ENCODE measurements at regions not wholly inside any gene's neighbourhood (a gene's known extent, or its start where the extent isn't known, plus 50 kb on each side); places are given as distances from the start of the nearest gene placed in this dataset.

DNA sequence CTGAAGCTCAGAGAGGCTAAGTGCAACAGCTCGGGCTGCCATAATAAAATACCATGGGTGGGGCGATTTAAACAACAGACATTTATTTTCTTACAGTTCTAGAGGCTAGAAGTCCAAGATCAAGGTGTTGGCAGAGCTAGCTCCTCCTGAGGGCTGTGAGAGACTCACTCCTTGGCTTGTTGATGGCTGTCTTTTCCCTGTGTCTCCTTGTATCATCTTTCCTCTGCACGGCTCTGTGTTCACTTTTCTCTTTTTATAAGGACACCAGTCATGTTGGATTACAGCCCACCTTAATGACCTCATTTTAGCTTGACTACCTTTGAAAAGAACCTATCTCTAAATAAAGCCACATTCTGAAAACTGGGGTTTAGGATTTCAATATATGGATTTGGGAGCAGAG, 129.7 kb downstream of the RPL22L1 start:
- 89% methylated on average over 3 of the region's 3 CpGs for WGBS
- Histone ChIP-seq H3K36me3 (ENCODE audit: control insufficient read depth in 2 of 2, insufficient read depth in 2 of 2, low read length in 1 of 2) (no peaks in the 10 kb centered on the region), H3K27ac (ENCODE audit: low read depth in 1 of 2, low read length in 1 of 2) (no peak overlapping the region), H3K4me3 (ENCODE audit: low read length in 2 of 2) (no peak overlapping the region), H3K4me1 (ENCODE audit: control insufficient read depth in 2 of 2, insufficient read depth in 2 of 2, low read length in 2 of 2) (no peaks in the 10 kb centered on the region), H3K9me3 (ENCODE audit: control insufficient read depth in 2 of 2, insufficient read depth in 1 of 2, low read length in 1 of 2) (no peaks in the 10 kb centered on the region), H3K27me3 (ENCODE audit: control insufficient read depth in 2 of 2, insufficient read depth in 1 of 2, low read length in 1 of 2) (no peaks in the 10 kb centered on the region)
- no peak for DNase-seq (ENCODE audit: low read depth in 6 of 9, low spot score in 9 of 9)

- DNase-seq (ENCODE audit: low read depth in 6 of 9, low spot score in 9 of 9) = no peak
- no peaks in the 10 kb centered on the region for H3K27me3 ChIP-seq (ENCODE audit: control insufficient read depth in 2 of 2, insufficient read depth in 1 of 2, low read length in 1 of 2)
- H3K36me3 ChIP-seq (ENCODE audit: control insufficient read depth in 2 of 2, insufficient read depth in 2 of 2, low read length in 1 of 2) = no peaks in the 10 kb centered on the region
- 93% methylated on average over 4 of the region's 4 CpGs for WGBS
- no peaks in the 10 kb centered on the region for H3K9me3 ChIP-seq (ENCODE audit: control insufficient read depth in 2 of 2, insufficient read depth in 1 of 2, low read length in 1 of 2)
- no peak overlapping the region for H3K4me3 ChIP-seq (ENCODE audit: low read length in 2 of 2)
- H3K4me1 ChIP-seq (ENCODE audit: control insufficient read depth in 2 of 2, insufficient read depth in 2 of 2, low read length in 2 of 2) = no peaks in the 10 kb centered on the region
- no peak overlapping the region for H3K27ac ChIP-seq (ENCODE audit: low read depth in 1 of 2, low read length in 1 of 2)
Observed at GRCh38 chr3:170739410-170739809, 130.6 kb downstream of the RPL22L1 start.

DNA sequence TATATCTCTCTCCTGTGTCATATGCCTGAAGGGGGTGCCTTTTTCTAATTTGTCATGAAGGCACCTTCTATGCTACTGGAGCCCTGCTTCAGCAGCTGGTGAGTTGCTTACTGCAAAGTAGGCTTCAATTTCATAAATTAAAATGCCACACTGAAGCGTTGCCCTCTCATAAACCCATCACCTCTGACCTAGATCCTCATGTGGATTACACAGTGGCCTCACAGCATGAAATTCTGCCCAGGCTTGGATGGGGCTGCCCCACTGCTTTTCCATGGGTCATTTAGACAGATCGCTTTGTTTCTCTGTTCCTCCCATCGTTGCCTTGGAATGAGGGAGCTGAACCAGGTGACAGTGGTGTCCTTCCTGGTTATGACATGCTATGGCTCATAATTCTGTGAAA, 131.2 kb downstream of the RPL22L1 start:
- Histone ChIP-seq H3K27me3 (ENCODE audit: control insufficient read depth in 2 of 2, insufficient read depth in 1 of 2, low read length in 1 of 2) (no peaks in the 10 kb centered on the region), H3K27ac (ENCODE audit: low read depth in 1 of 2, low read length in 1 of 2) (no peak overlapping the region), H3K4me1 (ENCODE audit: control insufficient read depth in 2 of 2, insufficient read depth in 2 of 2, low read length in 2 of 2) (no peaks in the 10 kb centered on the region), H3K36me3 (ENCODE audit: control insufficient read depth in 2 of 2, insufficient read depth in 2 of 2, low read length in 1 of 2) (no peaks in the 10 kb centered on the region), H3K9me3 (ENCODE audit: control insufficient read depth in 2 of 2, insufficient read depth in 1 of 2, low read length in 1 of 2) (no peaks in the 10 kb centered on the region), H3K4me3 (ENCODE audit: low read length in 2 of 2) (no peak overlapping the region)
- DNase-seq (ENCODE audit: low read depth in 6 of 9, low spot score in 9 of 9) = no peak
- 84% methylated on average over 3 of the region's 3 CpGs for WGBS

GRCh38 chr3:170737498-170738162, 132.4 kb downstream of the RPL22L1 start:
- H3K4me1 ChIP-seq (ENCODE audit: control insufficient read depth in 2 of 2, insufficient read depth in 2 of 2, low read length in 2 of 2) = no peaks in the 10 kb centered on the region
- H3K27me3 ChIP-seq (ENCODE audit: control insufficient read depth in 2 of 2, insufficient read depth in 1 of 2, low read length in 1 of 2) = no peaks in the 10 kb centered on the region
- no peak for DNase-seq (ENCODE audit: low read depth in 6 of 9, low spot score in 9 of 9)
- H3K27ac ChIP-seq (ENCODE audit: low read depth in 1 of 2, low read length in 1 of 2) = no peak overlapping the region
- no peaks in the 10 kb centered on the region for H3K9me3 ChIP-seq (ENCODE audit: control insufficient read depth in 2 of 2, insufficient read depth in 1 of 2, low read length in 1 of 2)
- no peak overlapping the region for H3K4me3 ChIP-seq (ENCODE audit: low read length in 2 of 2)
- no peaks in the 10 kb centered on the region for H3K36me3 ChIP-seq (ENCODE audit: control insufficient read depth in 2 of 2, insufficient read depth in 2 of 2, low read length in 1 of 2)
- WGBS = 96% methylated on average over 3 of the region's 3 CpGs

DNA sequence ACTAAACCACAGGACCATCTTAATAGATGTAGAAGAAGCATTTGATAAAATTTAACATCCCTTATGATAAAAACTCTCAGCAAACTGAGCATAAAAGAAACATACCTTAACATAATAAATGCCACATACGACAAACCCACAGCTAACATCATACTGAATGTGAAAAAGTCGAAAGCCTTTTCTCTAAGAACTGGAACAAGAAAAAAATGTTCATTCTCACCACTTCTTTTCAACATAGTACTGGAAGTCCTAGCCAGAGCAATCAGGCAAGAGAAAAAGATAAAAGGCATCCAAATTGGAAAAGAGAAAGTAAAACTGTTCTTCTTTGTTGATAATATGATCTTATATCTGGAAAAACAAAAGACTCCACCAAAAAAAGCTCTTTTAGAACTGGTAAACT, 134.2 kb downstream of the RPL22L1 start:
- no peaks in the 10 kb centered on the region for H3K27me3 ChIP-seq (ENCODE audit: control insufficient read depth in 2 of 2, insufficient read depth in 1 of 2, low read length in 1 of 2)
- H3K27ac ChIP-seq (ENCODE audit: low read depth in 1 of 2, low read length in 1 of 2) = no peak overlapping the region
- no peaks in the 10 kb centered on the region for H3K4me1 ChIP-seq (ENCODE audit: control insufficient read depth in 2 of 2, insufficient read depth in 2 of 2, low read length in 2 of 2)
- no peak overlapping the region for H3K4me3 ChIP-seq (ENCODE audit: low read length in 2 of 2)
- WGBS = 93% methylated on average over 2 of the region's 2 CpGs
- no peaks in the 10 kb centered on the region for H3K9me3 ChIP-seq (ENCODE audit: control insufficient read depth in 2 of 2, insufficient read depth in 1 of 2, low read length in 1 of 2)
- H3K36me3 ChIP-seq (ENCODE audit: control insufficient read depth in 2 of 2, insufficient read depth in 2 of 2, low read length in 1 of 2) = no peaks in the 10 kb centered on the region
- no peak for DNase-seq (ENCODE audit: low read depth in 6 of 9, low spot score in 9 of 9)

- H3K4me1 ChIP-seq (ENCODE audit: control insufficient read depth in 2 of 2, insufficient read depth in 2 of 2, low read length in 2 of 2) = no peaks in the 10 kb centered on the region
- no peaks in the 10 kb centered on the region for H3K9me3 ChIP-seq (ENCODE audit: control insufficient read depth in 2 of 2, insufficient read depth in 1 of 2, low read length in 1 of 2)
- 95% methylated on average over 1 of the region's 1 CpG for WGBS
Observed at GRCh38 chr3:170734735-170735065, 135.3 kb downstream of the RPL22L1 start.

GRCh38 chr3:170734043-170734734, 135.8 kb downstream of the RPL22L1 start:
- H3K4me3 ChIP-seq (ENCODE audit: low read length in 2 of 2) = no peak overlapping the region
- no peak for DNase-seq (ENCODE audit: low read depth in 6 of 9, low spot score in 9 of 9)
- H3K27me3 ChIP-seq (ENCODE audit: control insufficient read depth in 2 of 2, insufficient read depth in 1 of 2, low read length in 1 of 2) = no peaks in the 10 kb centered on the region
- no peaks in the 10 kb centered on the region for H3K4me1 ChIP-seq (ENCODE audit: control insufficient read depth in 2 of 2, insufficient read depth in 2 of 2, low read length in 2 of 2)
- H3K27ac ChIP-seq (ENCODE audit: low read depth in 1 of 2, low read length in 1 of 2) = no peak overlapping the region
- WGBS = 68% methylated on average over 7 of the region's 7 CpGs
- H3K36me3 ChIP-seq (ENCODE audit: control insufficient read depth in 2 of 2, insufficient read depth in 2 of 2, low read length in 1 of 2) = no peaks in the 10 kb centered on the region
- H3K9me3 ChIP-seq (ENCODE audit: control insufficient read depth in 2 of 2, insufficient read depth in 1 of 2, low read length in 1 of 2) = no peaks in the 10 kb centered on the region

More at GRCh38 chr3:170734735-170735065, 135.3 kb downstream of the RPL22L1 start:
- no peaks in the 10 kb centered on the region for H3K27me3 ChIP-seq (ENCODE audit: control insufficient read depth in 2 of 2, insufficient read depth in 1 of 2, low read length in 1 of 2)
- H3K27ac ChIP-seq (ENCODE audit: low read depth in 1 of 2, low read length in 1 of 2) = no peak overlapping the region
- no peaks in the 10 kb centered on the region for H3K36me3 ChIP-seq (ENCODE audit: control insufficient read depth in 2 of 2, insufficient read depth in 2 of 2, low read length in 1 of 2)
- no peak for DNase-seq (ENCODE audit: low read depth in 6 of 9, low spot score in 9 of 9)
- no peak overlapping the region for H3K4me3 ChIP-seq (ENCODE audit: low read length in 2 of 2)

- no peak for DNase-seq (ENCODE audit: low read depth in 6 of 9, low spot score in 9 of 9)
- Histone ChIP-seq H3K4me1 (ENCODE audit: control insufficient read depth in 2 of 2, insufficient read depth in 2 of 2, low read length in 2 of 2) (no peaks in the 10 kb centered on the region), H3K27me3 (ENCODE audit: control insufficient read depth in 2 of 2, insufficient read depth in 1 of 2, low read length in 1 of 2) (no peaks in the 10 kb centered on the region), H3K27ac (ENCODE audit: low read depth in 1 of 2, low read length in 1 of 2) (no peak overlapping the region), H3K9me3 (ENCODE audit: control insufficient read depth in 2 of 2, insufficient read depth in 1 of 2, low read length in 1 of 2) (no peaks in the 10 kb centered on the region), H3K4me3 (ENCODE audit: low read length in 2 of 2) (no peak overlapping the region), H3K36me3 (ENCODE audit: control insufficient read depth in 2 of 2, insufficient read depth in 2 of 2, low read length in 1 of 2) (no peaks in the 10 kb centered on the region)
Observed at GRCh38 chr3:170732660-170733245, 137.2 kb downstream of the RPL22L1 start.

- Histone ChIP-seq H3K27me3 (ENCODE audit: control insufficient read depth in 2 of 2, insufficient read depth in 1 of 2, low read length in 1 of 2) (no peaks in the 10 kb centered on the region), H3K4me1 (ENCODE audit: control insufficient read depth in 2 of 2, insufficient read depth in 2 of 2, low read length in 2 of 2) (no peaks in the 10 kb centered on the region), H3K4me3 (ENCODE audit: low read length in 2 of 2) (no peak overlapping the region), H3K36me3 (ENCODE audit: control insufficient read depth in 2 of 2, insufficient read depth in 2 of 2, low read length in 1 of 2) (no peaks in the 10 kb centered on the region), H3K27ac (ENCODE audit: low read depth in 1 of 2, low read length in 1 of 2) (no peak overlapping the region), H3K9me3 (ENCODE audit: control insufficient read depth in 2 of 2, insufficient read depth in 1 of 2, low read length in 1 of 2) (no peaks in the 10 kb centered on the region)
- no peak for DNase-seq (ENCODE audit: low read depth in 6 of 9, low spot score in 9 of 9)
Observed at GRCh38 chr3:170731281-170731680, 138.7 kb downstream of the RPL22L1 start.

All from thymus (tissue), 11 donors.